HG03575 (cell line): ENCODE measurements at regions not wholly inside any gene's neighbourhood (a gene's known extent, or its start where the extent isn't known, plus 50 kb on each side); places are given as distances from the start of the nearest gene placed in this dataset.

Source experiments
- ATAC-seq: cut with Tn5 transposase; IDR thresholded peaks from one replicate; pipeline ENCODE4 v1.9.1; 2021; ENCODE audit not compliant: unreplicated experiment, insufficient number of reproducible peaks, low FRiP score; ENCODE audit errors: extremely low read depth

- no peak for ATAC-seq
Measured at GRCh38 chr2:15771124-15771523, 169.2 kb upstream of the MYCN start.

- no peak for ATAC-seq
Measured at GRCh38 chr2:15772086-15772595, 168.2 kb upstream of the MYCN start.

- no peak for ATAC-seq
Measured at GRCh38 chr2:15772681-15773080, 167.7 kb upstream of the MYCN start.

- ATAC-seq, result no peak
Measured at GRCh38 chr2:15773204-15773603, 167.1 kb upstream of the MYCN start.

GRCh38 chr2:15773846-15774245 is 166.5 kb upstream of the MYCN start:
- no peak for ATAC-seq

- ATAC-seq, result no peak
Measured at GRCh38 chr2:15775753-15776628, 164.4 kb upstream of the MYCN start.

GRCh38 chr2:15776629-15776919 is 163.8 kb upstream of the MYCN start:
- ATAC-seq, result no peak

GRCh38 chr2:15776992-15777702 is 163.2 kb upstream of the MYCN start:
- no peak for ATAC-seq

- ATAC-seq, result no peak
Measured at GRCh38 chr2:15777795-15778371, 162.5 kb upstream of the MYCN start.

GRCh38 chr2:15778529-15779219 is 161.7 kb upstream of the MYCN start:
- no peak for ATAC-seq

- ATAC-seq, result no peak
Measured at GRCh38 chr2:15779381-15780041, 160.8 kb upstream of the MYCN start.

GRCh38 chr2:15780234-15780633 is 160.1 kb upstream of the MYCN start:
- ATAC-seq, result no peak

GRCh38 chr2:15780912-15781574 is 159.3 kb upstream of the MYCN start:
- no peak for ATAC-seq

GRCh38 chr2:15782009-15782751 is 158.2 kb upstream of the MYCN start:
- no peak for ATAC-seq

GRCh38 chr2:15782769-15783294 is 157.5 kb upstream of the MYCN start:
- ATAC-seq, result no peak

GRCh38 chr2:15783489-15783888 is 156.9 kb upstream of the MYCN start:
- no peak for ATAC-seq

- ATAC-seq, result no peak
Measured at GRCh38 chr2:15784106-15784885, 156.1 kb upstream of the MYCN start.
